ENCODE measurements at regions not wholly inside any gene's neighbourhood (a gene's known extent, or its start where the extent isn't known, plus 50 kb on each side); places are given as distances from the start of the nearest gene placed in this dataset.

DNA sequence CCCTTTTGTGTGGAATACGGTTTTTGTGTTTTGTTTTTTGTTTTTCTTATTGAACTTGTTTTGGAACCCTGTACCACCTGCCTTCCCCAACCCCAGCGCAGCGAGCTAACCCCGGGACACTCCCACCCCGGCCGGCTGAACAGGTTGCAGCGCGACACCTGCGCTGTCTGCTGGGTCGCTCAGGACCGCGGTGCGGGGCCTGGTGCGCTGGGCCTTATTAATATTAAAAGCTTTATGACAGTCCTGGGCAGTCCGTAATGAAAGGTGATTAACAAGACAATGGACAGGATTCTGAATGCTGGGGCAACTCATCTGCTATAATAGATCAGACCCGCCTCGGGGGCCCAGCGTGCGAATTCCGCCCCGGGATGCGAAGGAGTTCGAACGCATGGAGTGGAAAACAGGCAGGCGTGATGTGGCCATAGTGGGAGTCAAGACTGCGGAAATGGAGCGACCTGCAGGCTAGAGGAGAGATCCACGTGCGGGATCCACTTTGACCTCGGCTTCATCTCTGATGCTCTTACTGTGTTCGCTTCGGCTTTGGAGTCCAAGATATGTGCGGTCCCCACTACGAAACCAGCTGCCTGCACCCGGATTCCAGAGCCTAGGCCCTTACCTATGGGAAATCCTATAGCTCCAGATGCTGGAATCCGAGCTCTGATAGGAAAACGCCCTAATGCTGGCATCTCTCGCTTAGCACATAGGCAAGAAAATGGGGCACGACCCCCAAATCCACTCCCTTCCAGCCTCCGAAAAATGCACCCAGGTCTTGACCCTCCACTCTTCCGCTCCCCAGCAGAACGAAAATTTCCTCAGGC, 69.0 kb upstream of the TMEM33 start:
- TF ChIP-seq, protein P1, sequence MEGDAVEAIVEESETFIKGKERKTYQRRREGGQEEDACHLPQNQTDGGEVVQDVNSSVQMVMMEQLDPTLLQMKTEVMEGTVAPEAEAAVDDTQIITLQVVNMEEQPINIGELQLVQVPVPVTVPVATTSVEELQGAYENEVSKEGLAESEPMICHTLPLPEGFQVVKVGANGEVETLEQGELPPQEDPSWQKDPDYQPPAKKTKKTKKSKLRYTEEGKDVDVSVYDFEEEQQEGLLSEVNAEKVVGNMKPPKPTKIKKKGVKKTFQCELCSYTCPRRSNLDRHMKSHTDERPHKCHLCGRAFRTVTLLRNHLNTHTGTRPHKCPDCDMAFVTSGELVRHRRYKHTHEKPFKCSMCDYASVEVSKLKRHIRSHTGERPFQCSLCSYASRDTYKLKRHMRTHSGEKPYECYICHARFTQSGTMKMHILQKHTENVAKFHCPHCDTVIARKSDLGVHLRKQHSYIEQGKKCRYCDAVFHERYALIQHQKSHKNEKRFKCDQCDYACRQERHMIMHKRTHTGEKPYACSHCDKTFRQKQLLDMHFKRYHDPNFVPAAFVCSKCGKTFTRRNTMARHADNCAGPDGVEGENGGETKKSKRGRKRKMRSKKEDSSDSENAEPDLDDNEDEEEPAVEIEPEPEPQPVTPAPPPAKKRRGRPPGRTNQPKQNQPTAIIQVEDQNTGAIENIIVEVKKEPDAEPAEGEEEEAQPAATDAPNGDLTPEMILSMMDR (IDR thresholded peaks at IDR 0.05; ENCODE audit: extremely low read depth, low read depth, low read length) = no peak
- H3K4me3 ChIP-seq (ENCODE audit: insufficient read depth, low read length) = no peak overlapping the region
- no peak for DNase-seq (ENCODE audit: insufficient read length, low spot score, missing footprints)
- H3K27ac ChIP-seq (ENCODE audit: low read depth, low read length) = no peak overlapping the region
- H3K79me2 ChIP-seq (ENCODE audit: insufficient read depth, low read length) = no peaks in the 10 kb centered on the region
- no peak overlapping the region for H2AFZ ChIP-seq (ENCODE audit: low read length)
- no peaks in the 10 kb centered on the region for H3K9me3 ChIP-seq (ENCODE audit: low read depth, low read length)
- peaks cover 50% of the 10 kb centered on the region for H3K27me3 ChIP-seq (ENCODE audit: insufficient read depth, low read length)
- no peaks in the 10 kb centered on the region for H3K4me1 ChIP-seq (ENCODE audit: insufficient read depth, low read length)
- no peaks in the 10 kb centered on the region for H4K20me1 ChIP-seq (ENCODE audit: insufficient read depth, low read length)
- no peak overlapping the region for H3K4me2 ChIP-seq (ENCODE audit: insufficient read depth, low read length)
- H3K36me3 ChIP-seq (ENCODE audit: insufficient read depth, low read length) = no peaks in the 10 kb centered on the region

DNA sequence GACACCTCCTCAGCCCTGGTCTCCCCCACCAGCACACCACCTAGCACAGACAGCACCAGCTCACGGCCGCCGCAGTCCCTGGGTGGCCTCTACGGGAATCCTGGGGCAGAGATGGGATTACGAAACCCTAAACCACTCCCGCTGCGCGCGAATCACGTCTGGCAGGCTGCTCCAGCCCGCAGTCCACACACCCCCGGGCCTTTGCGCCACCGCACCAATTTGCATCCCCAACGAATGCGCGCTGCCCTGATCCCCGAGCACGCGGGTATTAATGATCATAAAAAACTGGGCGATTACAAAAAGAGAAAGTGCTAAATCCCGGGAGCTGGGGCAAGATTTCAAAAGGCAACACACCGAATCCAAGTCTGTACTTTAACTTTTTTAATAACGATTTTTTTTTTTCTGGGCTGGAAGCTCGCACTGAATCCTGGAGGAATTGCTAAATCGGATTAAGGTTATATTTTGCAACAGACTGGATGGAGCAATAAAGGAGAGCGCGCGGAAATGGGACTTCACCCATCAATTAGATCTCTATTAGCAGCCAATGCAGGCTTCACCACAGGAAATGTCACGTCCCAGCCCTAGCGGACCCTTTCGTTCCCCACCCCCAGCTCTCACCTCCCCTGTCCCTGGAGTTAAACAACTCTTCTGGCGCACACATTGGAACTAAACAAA, 69.8 kb upstream of the TMEM33 start:
- no peak for DNase-seq (ENCODE audit: insufficient read length, low spot score, missing footprints)
- TF ChIP-seq, protein P1 (IDR thresholded peaks at IDR 0.05; ENCODE audit: extremely low read depth, low read depth, low read length) = no peak
- Histone ChIP-seq H3K27ac (ENCODE audit: low read depth, low read length) (no peak overlapping the region), H3K9me3 (ENCODE audit: low read depth, low read length) (no peaks in the 10 kb centered on the region), H3K4me2 (ENCODE audit: insufficient read depth, low read length) (no peak overlapping the region), H3K4me3 (ENCODE audit: insufficient read depth, low read length) (no peak overlapping the region), H3K79me2 (ENCODE audit: insufficient read depth, low read length) (no peaks in the 10 kb centered on the region), H4K20me1 (ENCODE audit: insufficient read depth, low read length) (no peaks in the 10 kb centered on the region), H3K4me1 (ENCODE audit: insufficient read depth, low read length) (no peaks in the 10 kb centered on the region), H2AFZ (ENCODE audit: low read length) (no peak overlapping the region), H3K27me3 (ENCODE audit: insufficient read depth, low read length) (peaks cover 50% of the 10 kb centered on the region), H3K36me3 (ENCODE audit: insufficient read depth, low read length) (no peaks in the 10 kb centered on the region)

DNA sequence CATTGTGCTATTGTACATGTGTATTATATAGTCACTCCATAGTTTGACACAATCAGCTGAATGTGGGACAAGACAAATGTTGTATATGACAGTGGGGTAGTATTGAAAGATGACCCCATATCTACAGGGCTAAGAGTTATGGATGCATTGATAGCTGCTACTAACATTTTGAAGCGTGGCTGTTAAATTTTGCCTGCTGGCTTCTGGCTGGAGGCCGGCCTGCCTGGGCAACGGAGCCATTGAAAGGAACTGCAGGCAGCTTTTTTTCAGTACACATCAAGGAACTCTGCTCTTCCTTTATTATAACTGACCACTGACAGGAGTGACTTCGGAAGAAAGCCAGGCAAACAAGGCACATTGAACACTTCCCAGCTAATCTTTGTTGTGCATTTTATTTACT, 76.1 kb upstream of the TMEM33 start:
- Histone ChIP-seq H3K79me2 (ENCODE audit: insufficient read depth, low read length) (no peaks in the 10 kb centered on the region), H3K4me1 (ENCODE audit: insufficient read depth, low read length) (no peaks in the 10 kb centered on the region), H3K27me3 (ENCODE audit: insufficient read depth, low read length) (peaks cover 2% of the 10 kb centered on the region), H3K27ac (ENCODE audit: low read depth, low read length) (no peak overlapping the region), H3K36me3 (ENCODE audit: insufficient read depth, low read length) (no peaks in the 10 kb centered on the region), H3K4me2 (ENCODE audit: insufficient read depth, low read length) (no peak overlapping the region), H3K9me3 (ENCODE audit: low read depth, low read length) (no peaks in the 10 kb centered on the region), H3K4me3 (ENCODE audit: insufficient read depth, low read length) (no peak overlapping the region), H4K20me1 (ENCODE audit: insufficient read depth, low read length) (no peaks in the 10 kb centered on the region), H2AFZ (ENCODE audit: low read length) (no peak overlapping the region)
- TF ChIP-seq, protein P1 (IDR thresholded peaks at IDR 0.05; ENCODE audit: extremely low read depth, low read depth, low read length) = no peak
- DNase-seq (ENCODE audit: insufficient read length, low spot score, missing footprints) = no peak

DNA sequence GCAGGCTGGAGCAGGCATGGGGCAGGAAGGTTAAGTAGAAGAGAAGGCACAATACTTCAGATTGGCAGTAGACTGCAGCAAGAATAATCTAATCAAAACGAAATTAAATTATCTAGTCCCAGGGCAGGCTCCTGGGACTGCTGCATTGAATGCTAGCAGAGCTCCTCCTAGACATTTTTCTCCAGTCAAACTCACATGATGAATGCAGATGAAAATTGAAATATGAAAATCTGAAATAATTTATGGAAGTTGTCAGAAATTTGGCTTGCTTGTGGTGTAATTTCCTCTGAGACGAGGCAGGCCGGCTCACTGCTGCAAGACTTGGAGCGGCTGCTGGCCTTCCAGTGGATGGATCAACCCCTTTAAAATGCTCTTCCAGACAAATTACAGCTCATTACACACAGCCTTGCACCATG, 78.0 kb upstream of the TMEM33 start:
- no peaks in the 10 kb centered on the region for H3K27me3 ChIP-seq (ENCODE audit: insufficient read depth, low read length)
- no peaks in the 10 kb centered on the region for H3K4me1 ChIP-seq (ENCODE audit: insufficient read depth, low read length)
- no peaks in the 10 kb centered on the region for H3K36me3 ChIP-seq (ENCODE audit: insufficient read depth, low read length)
- no peaks in the 10 kb centered on the region for H4K20me1 ChIP-seq (ENCODE audit: insufficient read depth, low read length)
- no peak overlapping the region for H3K4me3 ChIP-seq (ENCODE audit: insufficient read depth, low read length)
- H3K4me2 ChIP-seq (ENCODE audit: insufficient read depth, low read length) = no peak overlapping the region
- H3K79me2 ChIP-seq (ENCODE audit: insufficient read depth, low read length) = no peaks in the 10 kb centered on the region
- no peaks in the 10 kb centered on the region for H3K9me3 ChIP-seq (ENCODE audit: low read depth, low read length)
- H3K27ac ChIP-seq (ENCODE audit: low read depth, low read length) = no peak overlapping the region
- DNase-seq (ENCODE audit: insufficient read length, low spot score, missing footprints) = no peak
- TF ChIP-seq, protein P1 (IDR thresholded peaks at IDR 0.05; ENCODE audit: extremely low read depth, low read depth, low read length) = no peak
- H2AFZ ChIP-seq (ENCODE audit: low read length) = no peak overlapping the region
